ENCODE measurements at regions not wholly inside any gene's neighbourhood (a gene's known extent, or its start where the extent isn't known, plus 50 kb on each side); places are given as distances from the start of the nearest gene placed in this dataset.

GRCh38 chr2:223414646-223415045, 187.5 kb downstream of the SCG2 start:
- TF ChIP-seq CTCF (IDR thresholded peaks at IDR 0.05) (no peak), POLR2A (IDR thresholded peaks at IDR 0.05) (no peak), POLR2AphosphoS5 (IDR thresholded peaks at IDR 0.05) (peak; percentile 71)
